T-helper 2 cell treated with Interferon-gamma antibody and Interleukin-4, amounts not matched to agents 5 μg/mL and 100 μg/mL, for 36 hours (primary cell): ENCODE measurements at regions not wholly inside any gene's neighbourhood (a gene's known extent, or its start where the extent isn't known, plus 50 kb on each side); places are given as distances from the start of the nearest gene placed in this dataset.
"Not testable (repeated sequence)": the region's sequence is repeated elsewhere in the genome, so short reads cannot be mapped to it uniquely, and the experiment has no call there.

Experiments used
- DNase-seq: peaks from one replicate; pipeline ENCODE4 v3.0.0; 2021; ENCODE audit warnings: low spot score
- H3K27ac Mint-ChIP-seq: one replicate; pipeline ENCODE4 v1.8.0; 2021; ENCODE audit warnings: mild to moderate bottlenecking, mixed read lengths
- H3K27me3 Mint-ChIP-seq: one replicate; pipeline ENCODE4 v1.8.0; 2021; ENCODE audit warnings: low read depth, mixed read lengths
- H3K36me3 Mint-ChIP-seq: one replicate; pipeline ENCODE4 v1.8.0; 2021; ENCODE audit warnings: low read depth, mixed read lengths
- H3K4me1 Mint-ChIP-seq: one replicate; pipeline ENCODE4 v1.8.0; 2021; ENCODE audit warnings: low read depth, mixed read lengths
- H3K4me3 Mint-ChIP-seq: one replicate; pipeline ENCODE4 v1.8.0; 2022; ENCODE audit warnings: mild to moderate bottlenecking, moderate library complexity, mixed read lengths
- H3K9me3 Mint-ChIP-seq: one replicate; pipeline ENCODE4 v1.8.0; 2021; ENCODE audit warnings: mixed read lengths

- Mint-ChIP-seq H3K4me1 (no peaks in the 10 kb centered on the region), H3K36me3 (no peaks in the 10 kb centered on the region), H3K27ac (no peak overlapping the region), H3K9me3 (peaks cover 67% of the 10 kb centered on the region), H3K4me3 (no peak overlapping the region), H3K27me3 (no peaks in the 10 kb centered on the region)
- no peak for DNase-seq
These were observed 826.2 kb upstream of the DDX18 start for GRCh38 chr2:116988303-116988702.

- Mint-ChIP-seq H3K4me1 (no peaks in the 10 kb centered on the region), H3K9me3 (peaks cover 3% of the 10 kb centered on the region), H3K27me3 (no peaks in the 10 kb centered on the region), H3K36me3 (no peaks in the 10 kb centered on the region), H3K4me3 (no peak overlapping the region), H3K27ac (no peak overlapping the region)
- no peak for DNase-seq
These were observed 795.1 kb upstream of the DDX18 start for GRCh38 chr2:117019357-117019756.

GRCh38 chr2:117027646-117028045, 786.8 kb upstream of the DDX18 start:
- H3K9me3 Mint-ChIP-seq = peaks cover 21% of the 10 kb centered on the region
- no peaks in the 10 kb centered on the region for H3K4me1 Mint-ChIP-seq
- H3K36me3 Mint-ChIP-seq = no peaks in the 10 kb centered on the region
- H3K4me3 Mint-ChIP-seq = no peak overlapping the region
- no peak for DNase-seq
- H3K27ac Mint-ChIP-seq = no peak overlapping the region
- H3K27me3 Mint-ChIP-seq = no peaks in the 10 kb centered on the region

GRCh38 chr2:117028708-117029107, 785.8 kb upstream of the DDX18 start:
- not testable (repeated sequence) for H3K36me3 Mint-ChIP-seq, H3K27me3 Mint-ChIP-seq, H3K27ac Mint-ChIP-seq, H3K4me3 Mint-ChIP-seq, DNase-seq, H3K4me1 Mint-ChIP-seq
- H3K9me3 Mint-ChIP-seq = peaks cover 28% of the 10 kb centered on the region

- peaks cover 28% of the 10 kb centered on the region for H3K9me3 Mint-ChIP-seq
- no peak overlapping the region for H3K4me3 Mint-ChIP-seq
- no peaks in the 10 kb centered on the region for H3K27me3 Mint-ChIP-seq
- no peak overlapping the region for H3K27ac Mint-ChIP-seq
- no peaks in the 10 kb centered on the region for H3K36me3 Mint-ChIP-seq
- H3K4me1 Mint-ChIP-seq = no peaks in the 10 kb centered on the region
- no peak for DNase-seq
These were observed 758.8 kb upstream of the DDX18 start for GRCh38 chr2:117055499-117056375.

- Mint-ChIP-seq H3K27ac (no peak overlapping the region), H3K4me3 (no peak overlapping the region), H3K36me3 (no peaks in the 10 kb centered on the region), H3K27me3 (no peaks in the 10 kb centered on the region), H3K4me1 (no peaks in the 10 kb centered on the region), H3K9me3 (peaks cover 21% of the 10 kb centered on the region)
- no peak for DNase-seq
These were observed 758.1 kb upstream of the DDX18 start for GRCh38 chr2:117056376-117056748.

GRCh38 chr2:117057016-117057415, 757.5 kb upstream of the DDX18 start:
- H3K36me3 Mint-ChIP-seq = no peaks in the 10 kb centered on the region
- no peak for DNase-seq
- H3K4me1 Mint-ChIP-seq = no peaks in the 10 kb centered on the region
- no peaks in the 10 kb centered on the region for H3K27me3 Mint-ChIP-seq
- peaks cover 20% of the 10 kb centered on the region for H3K9me3 Mint-ChIP-seq
- no peak overlapping the region for H3K4me3 Mint-ChIP-seq
- H3K27ac Mint-ChIP-seq = no peak overlapping the region

GRCh38 chr2:117058366-117058765, 756.1 kb upstream of the DDX18 start:
- Mint-ChIP-seq H3K36me3 (no peaks in the 10 kb centered on the region), H3K4me3 (no peak overlapping the region), H3K27ac (no peak overlapping the region), H3K9me3 (peaks cover 21% of the 10 kb centered on the region), H3K4me1 (no peaks in the 10 kb centered on the region), H3K27me3 (no peaks in the 10 kb centered on the region)
- DNase-seq = no peak

- DNase-seq = no peak
- no peaks in the 10 kb centered on the region for H3K27me3 Mint-ChIP-seq
- no peak overlapping the region for H3K4me3 Mint-ChIP-seq
- H3K36me3 Mint-ChIP-seq = no peaks in the 10 kb centered on the region
- no peak overlapping the region for H3K27ac Mint-ChIP-seq
- peaks cover 17% of the 10 kb centered on the region for H3K9me3 Mint-ChIP-seq
- H3K4me1 Mint-ChIP-seq = no peaks in the 10 kb centered on the region
These were observed 750.5 kb upstream of the DDX18 start for GRCh38 chr2:117064021-117064420.

GRCh38 chr2:117065912-117066311, 748.6 kb upstream of the DDX18 start:
- Mint-ChIP-seq H3K4me3 (no peak overlapping the region), H3K27ac (no peak overlapping the region), H3K4me1 (no peaks in the 10 kb centered on the region), H3K27me3 (no peaks in the 10 kb centered on the region), H3K36me3 (no peaks in the 10 kb centered on the region), H3K9me3 (peaks cover 14% of the 10 kb centered on the region)
- no peak for DNase-seq

- no peak overlapping the region for H3K27ac Mint-ChIP-seq
- no peak overlapping the region for H3K4me3 Mint-ChIP-seq
- no peak for DNase-seq
- H3K27me3 Mint-ChIP-seq = no peaks in the 10 kb centered on the region
- no peaks in the 10 kb centered on the region for H3K36me3 Mint-ChIP-seq
- H3K9me3 Mint-ChIP-seq = peaks cover 19% of the 10 kb centered on the region
- no peaks in the 10 kb centered on the region for H3K4me1 Mint-ChIP-seq
These were observed 746.6 kb upstream of the DDX18 start for GRCh38 chr2:117067900-117068299.

GRCh38 chr2:117068371-117068770, 746.1 kb upstream of the DDX18 start:
- H3K4me1 Mint-ChIP-seq = no peaks in the 10 kb centered on the region
- H3K36me3 Mint-ChIP-seq = no peaks in the 10 kb centered on the region
- no peak overlapping the region for H3K4me3 Mint-ChIP-seq
- DNase-seq = no peak
- H3K27ac Mint-ChIP-seq = no peak overlapping the region
- no peaks in the 10 kb centered on the region for H3K27me3 Mint-ChIP-seq
- H3K9me3 Mint-ChIP-seq = peaks cover 18% of the 10 kb centered on the region

GRCh38 chr2:117071556-117072102, 742.9 kb upstream of the DDX18 start:
- Mint-ChIP-seq H3K4me1 (no peaks in the 10 kb centered on the region), H3K27ac (no peak overlapping the region), H3K27me3 (no peaks in the 10 kb centered on the region), H3K4me3 (no peak overlapping the region), H3K36me3 (no peaks in the 10 kb centered on the region), H3K9me3 (peaks cover 19% of the 10 kb centered on the region)
- no peak for DNase-seq

- peaks cover 45% of the 10 kb centered on the region for H3K9me3 Mint-ChIP-seq
- H3K4me3 Mint-ChIP-seq = no peak overlapping the region
- H3K27me3 Mint-ChIP-seq = no peaks in the 10 kb centered on the region
- H3K4me1 Mint-ChIP-seq = no peaks in the 10 kb centered on the region
- no peak for DNase-seq
- H3K36me3 Mint-ChIP-seq = no peaks in the 10 kb centered on the region
- H3K27ac Mint-ChIP-seq = no peak overlapping the region
These were observed 739.7 kb upstream of the DDX18 start for GRCh38 chr2:117074756-117075155.

- Mint-ChIP-seq H3K27me3 (no peaks in the 10 kb centered on the region), H3K4me1 (no peaks in the 10 kb centered on the region), H3K9me3 (peaks cover 7% of the 10 kb centered on the region), H3K4me3 (no peak overlapping the region), H3K27ac (no peak overlapping the region), H3K36me3 (no peaks in the 10 kb centered on the region)
- no peak for DNase-seq
These were observed 729.2 kb upstream of the DDX18 start for GRCh38 chr2:117085256-117085655.
